ENCODE measurements at regions not wholly inside any gene's neighbourhood (a gene's known extent, or its start where the extent isn't known, plus 50 kb on each side); places are given as distances from the start of the nearest gene placed in this dataset.

GRCh38 chr3:159925248-159925647 is 63.4 kb upstream of the IL12A start:
- H3K36me3 ChIP-seq, result no peaks in the 10 kb centered on the region
- in situ Hi-C loops (cut with MboI; ENCODE audit: low pct_ligation_motif_present in 1 of 4, low pct_unique_long_range_greater_than_20kb in 1 of 4, low sequenced_read_pairs in 3 of 4) (loop anchor here in 1 of 4 donors (10.0 kb wide), 1 partner anchor 80 kb away; no protein-coding TSS in a partner anchor), intact Hi-C loops (cut with DNase I; ENCODE audit: low total_unique reads) (no loop called here)
- no peak overlapping the region for H3K27ac ChIP-seq
- H3K9me3 ChIP-seq, result no peaks in the 10 kb centered on the region
- WGBS, 2 donors (ENCODE audit: low coverage in 1 of 2), result 89 to 100% methylated on average over 1 of the region's 1 CpG
- no peak overlapping the region for H3K4me3 ChIP-seq
- H3K4me1 ChIP-seq, result peaks cover 0 to 21% (median 3%) of the 10 kb centered on the region in 4 donors
- TF ChIP-seq POLR2AphosphoS5 (IDR thresholded peaks at IDR 0.05) (no peak), POLR2A (IDR thresholded peaks at IDR 0.05) (no peak), EP300 (IDR thresholded peaks at IDR 0.05; ENCODE audit: low read depth) (no peak), CTCF (IDR thresholded peaks at IDR 0.05) (no peak)
- no peaks in the 10 kb centered on the region for H3K27me3 ChIP-seq
- DNase-seq, result no peak

- TF ChIP-seq CTCF (IDR thresholded peaks at IDR 0.05) (no peak), POLR2AphosphoS5 (IDR thresholded peaks at IDR 0.05) (no peak), POLR2A (IDR thresholded peaks at IDR 0.05) (no peak), EP300 (IDR thresholded peaks at IDR 0.05; ENCODE audit: low read depth) (no peak)
- Histone ChIP-seq H3K27me3 (no peaks in the 10 kb centered on the region), H3K27ac (no peak overlapping the region), H3K4me1 (peaks cover 0 to 21% (median 3%) of the 10 kb centered on the region in 4 donors), H3K9me3 (no peaks in the 10 kb centered on the region), H3K4me3 (no peak overlapping the region), H3K36me3 (no peaks in the 10 kb centered on the region)
- intact Hi-C loops (cut with DNase I; ENCODE audit: low total_unique reads) (no loop called here), in situ Hi-C loops (cut with MboI; ENCODE audit: low pct_ligation_motif_present in 1 of 4, low pct_unique_long_range_greater_than_20kb in 1 of 4, low sequenced_read_pairs in 3 of 4) (loop anchor here in 1 of 4 donors (10.0 kb wide), 1 partner anchor 78 kb away; no protein-coding TSS in a partner anchor)
- WGBS, 2 donors (ENCODE audit: low coverage in 1 of 2), result 78 to 100% methylated on average over 3 to 5 of the region's 5 CpGs
- no peak for DNase-seq
Measured at GRCh38 chr3:159926573-159926972, 62.1 kb upstream of the IL12A start.

GRCh38 chr3:159928071-159928491 is 60.6 kb upstream of the IL12A start:
- Histone ChIP-seq H3K4me1 (peaks cover 0 to 21% (median 3%) of the 10 kb centered on the region in 4 donors), H3K4me3 (no peak overlapping the region), H3K36me3 (no peaks in the 10 kb centered on the region), H3K9me3 (no peaks in the 10 kb centered on the region), H3K27me3 (no peaks in the 10 kb centered on the region), H3K27ac (peak overlapping the region in 3 of 4 donors; percentile 4 to 56 (median 39))
- in situ Hi-C loops (cut with MboI; ENCODE audit: low pct_ligation_motif_present in 1 of 4, low pct_unique_long_range_greater_than_20kb in 1 of 4, low sequenced_read_pairs in 3 of 4) (loop anchor here in 1 of 4 donors (10.0 kb wide), 1 partner anchor 77 kb away; no protein-coding TSS in a partner anchor), intact Hi-C loops (cut with DNase I; ENCODE audit: low total_unique reads) (no loop called here)
- DNase-seq, result no peak
- TF ChIP-seq CTCF (IDR thresholded peaks at IDR 0.05) (no peak), POLR2A (IDR thresholded peaks at IDR 0.05) (no peak), POLR2AphosphoS5 (IDR thresholded peaks at IDR 0.05) (no peak), EP300 (IDR thresholded peaks at IDR 0.05; ENCODE audit: low read depth) (no peak)
- WGBS, 2 donors (ENCODE audit: low coverage in 1 of 2), result 93% methylated on average over 2 of the region's 2 CpGs; no CpG with 5 or more reads in 1 of the 2 donors

GRCh38 chr3:159928666-159929065 is 60.0 kb upstream of the IL12A start:
- Histone ChIP-seq H3K9me3 (peaks cover 1 to 4% of the 10 kb centered on the region in 2 donors), H3K27ac (peak overlapping the region in 3 of 4 donors; percentile 4 to 56 (median 39)), H3K36me3 (no peaks in the 10 kb centered on the region), H3K4me3 (no peak overlapping the region), H3K4me1 (peaks cover 0 to 21% (median 3%) of the 10 kb centered on the region in 4 donors), H3K27me3 (no peaks in the 10 kb centered on the region)
- TF ChIP-seq EP300 (IDR thresholded peaks at IDR 0.05; ENCODE audit: low read depth) (no peak), POLR2A (IDR thresholded peaks at IDR 0.05) (no peak), POLR2AphosphoS5 (IDR thresholded peaks at IDR 0.05) (no peak), CTCF (IDR thresholded peaks at IDR 0.05) (no peak)
- 73 to 86% methylated on average over 4 to 6 of the region's 6 CpGs for WGBS, 2 donors (ENCODE audit: low coverage in 1 of 2)
- in situ Hi-C loops (cut with MboI; ENCODE audit: low pct_ligation_motif_present in 1 of 4, low pct_unique_long_range_greater_than_20kb in 1 of 4, low sequenced_read_pairs in 3 of 4), result loop anchor here in 1 of 4 donors (10.0 kb wide), 1 partner anchor 76 kb away; no protein-coding TSS in a partner anchor
- no peak for DNase-seq
- intact Hi-C loops (cut with DNase I; ENCODE audit: low total_unique reads), result no loop called here
